PC-9 (cell line): ENCODE measurements at regions not wholly inside any gene's neighbourhood (a gene's known extent, or its start where the extent isn't known, plus 50 kb on each side); places are given as distances from the start of the nearest gene placed in this dataset.

ENCODE experiments used
- BruUV-seq: library from RNA; stranded (reverse); fragments of 400-500 nt; replicated peaks from 2 replicates; lab custom pipeline; 2021; lab: Mats Ljungman, UMichigan
- CTCF ChIA-PET: fragments of 300-600 bp; sonication (Branson Sonifier 250); formaldehyde crosslinking; loops from one replicate; lab custom pipeline; 2022; ENCODE audit warnings: antibody characterized with exemption; lab: Charles Lee
- POLR2A ChIA-PET: fragments of 300-600 bp; sonication (Branson Sonifier 250); formaldehyde crosslinking; loops from one replicate; lab custom pipeline; 2022; ENCODE audit warnings: antibody characterized with exemption; ENCODE audit not compliant: unreplicated experiment; lab: Charles Lee
- DNase-seq, 2 experiments: peaks; one replicate each; pipeline versions ENCODE4 v3.0.0 to v3.0.0-alpha.2; 2015 to 2022; ENCODE audit warnings: mixed read lengths in 1 of 2
- H2AFZ ChIP-seq: fragments of 200-600 bp; sonication (generic); 2 replicates; pipeline ENCODE4 v1.8.1; 2017; ENCODE audit warnings: antibody characterized with exemption
- H3F3A ChIP-seq: fragments of 200-600 bp; sonication (generic); 2 replicates; pipeline ENCODE4 v1.8.1; 2017; ENCODE audit warnings: antibody characterized with exemption, mild to moderate bottlenecking, low read depth; ENCODE audit not compliant: insufficient read depth
- H3K27ac ChIP-seq: fragments of 200-600 bp; sonication (generic); 2 replicates; pipeline ENCODE4 v1.6.1; 2016; ENCODE audit warnings: mixed run types
- H3K27me3 ChIP-seq: fragments of 200-600 bp; sonication (generic); 2 replicates; pipeline ENCODE4 v1.6.1; 2016; ENCODE audit warnings: low read depth, mixed run types; ENCODE audit not compliant: insufficient read depth
- H3K36me3 ChIP-seq: fragments of 200-600 bp; sonication (generic); 2 replicates; pipeline ENCODE4 v1.6.1; 2016; ENCODE audit warnings: low read depth, mixed run types
- H3K4me1 ChIP-seq: fragments of 200-600 bp; sonication (generic); replicated peaks from 2 replicates; pipeline ENCODE4 v1.6.1; 2016; ENCODE audit warnings: mixed run types; ENCODE audit not compliant: insufficient read depth
- H3K4me2 ChIP-seq: fragments of 200-600 bp; sonication (generic); 2 replicates; pipeline ENCODE4 v1.6.1; 2017; ENCODE audit warnings: mixed run types
- H3K4me3 ChIP-seq: fragments of 200-600 bp; sonication (generic); 2 replicates; pipeline ENCODE4 v1.6.1; 2016; ENCODE audit warnings: mixed run types
- H3K79me2 ChIP-seq: fragments of 200-600 bp; sonication (generic); 2 replicates; pipeline ENCODE4 v1.6.1; 2017; ENCODE audit warnings: low read depth, mixed run types
- H3K9me2 ChIP-seq: fragments of 200-600 bp; sonication (generic); 2 replicates; pipeline ENCODE4 v1.8.1; 2017; ENCODE audit warnings: mild to moderate bottlenecking; ENCODE audit not compliant: insufficient read depth
- H3K9me3 ChIP-seq: fragments of 200-600 bp; sonication (generic); 2 replicates; pipeline ENCODE4 v1.8.1; 2016; ENCODE audit warnings: low read depth; ENCODE audit not compliant: insufficient read depth
- H4K20me1 ChIP-seq: fragments of 200-600 bp; sonication (generic); 2 replicates; pipeline ENCODE4 v1.8.1; 2017; ENCODE audit not compliant: insufficient read depth
- CTCF ChIP-seq: fragments of 200-600 bp; sonication (generic); conservative IDR thresholded peaks from 2 replicates; pipeline ENCODE4 v1.6.1; 2017; ENCODE audit warnings: mixed run types, antibody characterized with exemption, mild to moderate bottlenecking, moderate library complexity
- EZH2 ChIP-seq: fragments of 200-600 bp; sonication (generic); IDR thresholded peaks from 2 replicates; pipeline ENCODE4 v1.8.0; 2017; ENCODE audit warnings: antibody characterized with exemption, low read depth
- intact Hi-C: fragments of 100-400 bp; cut with micrococcal nuclease; formaldehyde crosslinking; loops from one replicate; pipeline ENCODE4 v1.10.0; 2022; ENCODE audit not compliant: unreplicated experiment

GRCh38 chr22:26767351-26768155, 110.2 kb downstream of the MIAT start:
- no peak for TF ChIP-seq EZH2
- TF ChIP-seq CTCF, result no peak
- Histone ChIP-seq H3K9me2 (no peaks in the 10 kb centered on the region), H2AFZ (no peak overlapping the region), H3K27me3 (no peaks in the 10 kb centered on the region), H3K9me3 (peaks cover 6% of the 10 kb centered on the region), H3K36me3 (no peaks in the 10 kb centered on the region), H3K4me2 (no peak overlapping the region), H3F3A (no peaks in the 10 kb centered on the region; the same call in 1 of the 2 replicates), H3K27ac (no peak overlapping the region), H4K20me1 (no peaks in the 10 kb centered on the region), H3K79me2 (no peaks in the 10 kb centered on the region), H3K4me3 (no peak overlapping the region), H3K4me1 (no peaks in the 10 kb centered on the region)
- BruUV-seq, result no TSS peak
- ChIA-PET POLR2A (no interaction called here), CTCF (no interaction called here)
- DNase-seq, result no peak
- intact Hi-C loops, result no loop called here

- no peaks in the 10 kb centered on the region for H3K4me1 ChIP-seq
- no peak overlapping the region for H2AFZ ChIP-seq
- no peaks in the 10 kb centered on the region for H3K9me2 ChIP-seq
- H3K27ac ChIP-seq, result no peak overlapping the region
- DNase-seq, result no peak
- H4K20me1 ChIP-seq, result no peaks in the 10 kb centered on the region
- POLR2A ChIA-PET, result interaction anchor here (0.6 kb wide), 1 partner anchor 55 kb away, joined by 3 read pairs; no protein-coding TSS in a partner anchor
- H3K4me3 ChIP-seq, result no peak overlapping the region
- H3F3A ChIP-seq, result no peaks in the 10 kb centered on the region; the same call in 1 of the 2 replicates
- CTCF ChIA-PET, result no interaction called here
- intact Hi-C loops, result no loop called here
- no peaks in the 10 kb centered on the region for H3K36me3 ChIP-seq
- no peaks in the 10 kb centered on the region for H3K27me3 ChIP-seq
- no peaks in the 10 kb centered on the region for H3K79me2 ChIP-seq
- H3K4me2 ChIP-seq, result no peak overlapping the region
- no TSS peak for BruUV-seq
- TF ChIP-seq CTCF (no peak), EZH2 (no peak)
- H3K9me3 ChIP-seq, result peaks cover 6% of the 10 kb centered on the region
These were observed 110.7 kb downstream of the MIAT start for GRCh38 chr22:26768156-26768515.

- no peaks in the 10 kb centered on the region for H3K27me3 ChIP-seq
- BruUV-seq, result no TSS peak
- intact Hi-C loops, result no loop called here
- H3K79me2 ChIP-seq, result no peaks in the 10 kb centered on the region
- no peaks in the 10 kb centered on the region for H3K4me1 ChIP-seq
- no peaks in the 10 kb centered on the region for H4K20me1 ChIP-seq
- CTCF ChIA-PET, result no interaction called here
- DNase-seq, result no peak
- H3K4me2 ChIP-seq, result no peak overlapping the region
- no peaks in the 10 kb centered on the region; the same call in 1 of the 2 replicates for H3F3A ChIP-seq
- no peak overlapping the region for H3K4me3 ChIP-seq
- H3K9me2 ChIP-seq, result no peaks in the 10 kb centered on the region
- H2AFZ ChIP-seq, result no peak overlapping the region
- TF ChIP-seq CTCF, result no peak
- no peak for TF ChIP-seq EZH2
- POLR2A ChIA-PET, result interaction anchor here (0.6 kb wide), 1 partner anchor 55 kb away, joined by 3 read pairs; no protein-coding TSS in a partner anchor
- no peak overlapping the region for H3K27ac ChIP-seq
- H3K9me3 ChIP-seq, result peaks cover 6% of the 10 kb centered on the region
- H3K36me3 ChIP-seq, result no peaks in the 10 kb centered on the region
These were observed 111.6 kb downstream of the MIAT start for GRCh38 chr22:26768952-26769351.
